Esophagus muscularis mucosa (tissue), 4 donors: ENCODE measurements at regions not wholly inside any gene's neighbourhood (a gene's known extent, or its start where the extent isn't known, plus 50 kb on each side); places are given as distances from the start of the nearest gene placed in this dataset.

Experiments
- DNase-seq: peaks from one replicate; pipeline ENCODE4 v3.0.0-alpha.2; 2017; ENCODE audit errors: extremely low spot score
- H3K27ac ChIP-seq, 4 donors: fragments of 200-600 bp; sonication (generic); replicated peaks in 1 of 4; 1 replicate in 3 of 4; 2 replicates in 1 of 4; pipeline ENCODE4 v1.5.1; 2016 to 2019; ENCODE audit warnings: mild to moderate bottlenecking in 1 of 4
- H3K27me3 ChIP-seq, 4 donors: fragments of 200-600 bp; sonication (generic); one replicate each; pipeline versions ENCODE4 v1.5.1 to v1.6.0; 2016 to 2019
- H3K36me3 ChIP-seq, 4 donors: fragments of 200-600 bp; sonication (generic); one replicate each; pipeline ENCODE4 v1.5.1; 2016 to 2019
- H3K4me1 ChIP-seq, 4 donors: fragments of 200-600 bp; sonication (generic); one replicate each; pipeline ENCODE4 v1.5.1; 2016 to 2019
- H3K4me3 ChIP-seq, 4 donors: fragments of 200-600 bp; sonication (generic); 1 replicate in 2 of 4; 2 replicates in 2 of 4; pipeline ENCODE4 v1.5.1; 2016 to 2019; ENCODE audit warnings: mild to moderate bottlenecking in 4 of 4, moderate library complexity in 1 of 4
- H3K9me3 ChIP-seq, 4 donors: fragments of 200-600 bp; sonication (generic); 1 replicate in 3 of 4; 2 replicates in 1 of 4; pipeline ENCODE4 v1.5.1; 2016 to 2019
- EP300 ChIP-seq: sonication (generic); formaldehyde crosslinking; IDR thresholded peaks from one replicate; pipeline ENCODE4 v1.6.1; 2017; ENCODE audit warnings: antibody characterized with exemption
- POLR2A ChIP-seq: fragments of 450-650 bp; IDR thresholded peaks from one replicate; pipeline ENCODE4 v1.6.1; 2017; ENCODE audit warnings: antibody characterized with exemption, moderate library complexity, mild to moderate bottlenecking, low read depth
- POLR2AphosphoS5 ChIP-seq, 2 donors: sonication (generic); formaldehyde crosslinking; IDR thresholded peaks; one replicate each; pipeline ENCODE4 v1.6.1; 2017; ENCODE audit warnings: antibody characterized with exemption in 2 of 2
- WGBS: methylation state at CpG from one replicate; pipeline ENCODE4 v1.1.5; 2018; 5-methylcytosine and 5-hydroxymethylcytosine counted together
- intact Hi-C: fragments of 100-400 bp; cut with DNase I; formaldehyde crosslinking; loops from one replicate; pipeline ENCODE4 v1.15.1; 2023
- TF ChIP-seq, protein P1 (sequence below), 3 experiments: fragments of 200-600 bp in 2 of 3; fragments of 450-650 bp in 1 of 3; sonication (generic) in 2 of 3; IDR thresholded peaks; one replicate each; pipeline ENCODE4 v1.5.1; 2017 to 2019; ENCODE audit warnings: antibody characterized with exemption in 3 of 3, mild to moderate bottlenecking in 2 of 3, moderate library complexity in 1 of 3

DNA sequence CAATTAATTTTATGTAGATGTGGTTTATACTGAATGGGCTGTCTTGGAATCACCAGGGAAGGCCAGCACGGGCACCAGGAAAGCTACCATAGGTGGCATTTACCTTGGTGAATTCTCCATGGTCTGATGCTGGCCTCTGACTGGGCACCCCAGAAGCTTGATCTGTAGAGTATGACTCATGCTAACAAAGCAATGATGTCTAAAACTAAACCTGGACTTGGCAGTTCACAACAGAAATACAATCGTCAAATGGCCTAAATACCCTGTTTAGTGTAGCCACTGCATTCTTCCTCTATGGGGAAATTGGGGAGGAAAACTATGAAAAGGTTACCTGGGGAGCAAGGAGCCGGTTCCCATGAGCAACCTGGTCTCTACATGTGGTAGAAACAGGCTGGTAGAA is 98.0 kb downstream of the ATPSCKMT start:
- 86% methylated on average over 3 of the region's 3 CpGs for WGBS
- Histone ChIP-seq H3K27me3 (peaks cover 0 to 10% (median 0%) of the 10 kb centered on the region in 4 donors), H3K4me3 (no peak overlapping the region), H3K4me1 (no peaks in the 10 kb centered on the region), H3K36me3 (no peaks in the 10 kb centered on the region), H3K27ac (no peak overlapping the region), H3K9me3 (no peaks in the 10 kb centered on the region)
- intact Hi-C loops = no loop called here
- TF ChIP-seq POLR2A (no peak), POLR2AphosphoS5 (IDR thresholded peaks at IDR 0.05) (no peak), EP300 (no peak)
- TF ChIP-seq, protein P1, sequence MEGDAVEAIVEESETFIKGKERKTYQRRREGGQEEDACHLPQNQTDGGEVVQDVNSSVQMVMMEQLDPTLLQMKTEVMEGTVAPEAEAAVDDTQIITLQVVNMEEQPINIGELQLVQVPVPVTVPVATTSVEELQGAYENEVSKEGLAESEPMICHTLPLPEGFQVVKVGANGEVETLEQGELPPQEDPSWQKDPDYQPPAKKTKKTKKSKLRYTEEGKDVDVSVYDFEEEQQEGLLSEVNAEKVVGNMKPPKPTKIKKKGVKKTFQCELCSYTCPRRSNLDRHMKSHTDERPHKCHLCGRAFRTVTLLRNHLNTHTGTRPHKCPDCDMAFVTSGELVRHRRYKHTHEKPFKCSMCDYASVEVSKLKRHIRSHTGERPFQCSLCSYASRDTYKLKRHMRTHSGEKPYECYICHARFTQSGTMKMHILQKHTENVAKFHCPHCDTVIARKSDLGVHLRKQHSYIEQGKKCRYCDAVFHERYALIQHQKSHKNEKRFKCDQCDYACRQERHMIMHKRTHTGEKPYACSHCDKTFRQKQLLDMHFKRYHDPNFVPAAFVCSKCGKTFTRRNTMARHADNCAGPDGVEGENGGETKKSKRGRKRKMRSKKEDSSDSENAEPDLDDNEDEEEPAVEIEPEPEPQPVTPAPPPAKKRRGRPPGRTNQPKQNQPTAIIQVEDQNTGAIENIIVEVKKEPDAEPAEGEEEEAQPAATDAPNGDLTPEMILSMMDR (IDR thresholded peaks at IDR 0.05) = no peak
- DNase-seq = peak; percentile 60

DNA sequence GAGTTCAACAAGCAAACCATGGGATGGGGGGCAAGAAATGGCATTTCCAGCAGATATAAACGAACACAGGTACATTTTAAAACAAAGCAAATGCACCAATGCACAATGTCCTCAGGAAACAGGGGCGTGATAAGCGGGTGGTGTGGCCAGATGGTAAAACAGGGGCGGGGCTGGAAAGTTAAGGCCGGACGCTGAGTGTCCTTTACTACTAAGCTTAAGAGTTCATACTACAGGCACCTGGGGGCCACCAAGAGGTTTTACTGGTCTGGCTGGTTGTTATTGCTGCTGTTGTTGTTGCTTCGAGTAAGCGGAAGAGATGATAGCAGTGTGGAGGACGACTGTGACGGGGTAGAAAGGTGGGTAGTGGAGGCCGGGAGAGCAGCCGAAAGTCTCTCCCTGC is 99.8 kb downstream of the ATPSCKMT start:
- 87% methylated on average over 12 of the region's 12 CpGs for WGBS
- intact Hi-C loops = no loop called here

DNA sequence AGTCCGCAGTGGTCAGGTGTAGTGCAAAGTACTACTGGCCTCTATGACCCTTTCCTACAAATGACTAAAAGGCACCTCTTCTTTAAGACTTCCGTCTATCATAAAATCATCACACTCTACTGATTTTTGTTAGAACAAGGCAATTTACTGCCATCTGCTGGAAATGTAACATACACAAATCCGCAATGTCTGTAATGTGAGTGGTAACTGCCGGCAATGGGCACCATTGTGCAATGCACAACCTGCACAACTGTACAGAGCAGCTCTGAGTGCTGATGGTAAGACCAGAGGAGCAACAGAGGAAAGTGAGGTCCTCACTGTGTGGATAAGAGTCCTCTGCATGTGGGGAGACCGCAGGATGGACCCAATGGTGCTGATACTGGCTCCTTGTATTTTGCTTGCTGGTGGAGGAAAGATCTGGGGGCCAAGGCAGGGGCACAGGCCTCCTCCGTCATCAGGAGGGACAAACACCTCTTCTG is 103.7 kb downstream of the ATPSCKMT start:
- DNase-seq = no peak
- TF ChIP-seq POLR2A (no peak), EP300 (no peak), POLR2AphosphoS5 (IDR thresholded peaks at IDR 0.05) (no peak)
- TF ChIP-seq, protein P1 (IDR thresholded peaks at IDR 0.05) = no peak
- H3K27ac ChIP-seq = no peak overlapping the region
- H3K9me3 ChIP-seq = no peaks in the 10 kb centered on the region
- 71% methylated on average over 6 of the region's 6 CpGs for WGBS
- H3K36me3 ChIP-seq = no peaks in the 10 kb centered on the region
- H3K27me3 ChIP-seq = peaks cover 0 to 5% (median 0%) of the 10 kb centered on the region in 4 donors
- no peaks in the 10 kb centered on the region for H3K4me1 ChIP-seq
- no peak overlapping the region for H3K4me3 ChIP-seq
- intact Hi-C loops = no loop called here

More for the DNA sequence above, 99.8 kb downstream of the ATPSCKMT start:
- no peak overlapping the region for H3K27ac ChIP-seq
- no peak for DNase-seq
- H3K9me3 ChIP-seq = no peaks in the 10 kb centered on the region
- H3K4me3 ChIP-seq = no peak overlapping the region
- H3K4me1 ChIP-seq = no peaks in the 10 kb centered on the region
- TF ChIP-seq POLR2A (no peak), POLR2AphosphoS5 (IDR thresholded peaks at IDR 0.05) (no peak), EP300 (no peak)
- TF ChIP-seq, protein P1 (IDR thresholded peaks at IDR 0.05) = no peak
- H3K27me3 ChIP-seq = peaks cover 0 to 10% (median 0%) of the 10 kb centered on the region in 4 donors
- no peaks in the 10 kb centered on the region for H3K36me3 ChIP-seq

DNA sequence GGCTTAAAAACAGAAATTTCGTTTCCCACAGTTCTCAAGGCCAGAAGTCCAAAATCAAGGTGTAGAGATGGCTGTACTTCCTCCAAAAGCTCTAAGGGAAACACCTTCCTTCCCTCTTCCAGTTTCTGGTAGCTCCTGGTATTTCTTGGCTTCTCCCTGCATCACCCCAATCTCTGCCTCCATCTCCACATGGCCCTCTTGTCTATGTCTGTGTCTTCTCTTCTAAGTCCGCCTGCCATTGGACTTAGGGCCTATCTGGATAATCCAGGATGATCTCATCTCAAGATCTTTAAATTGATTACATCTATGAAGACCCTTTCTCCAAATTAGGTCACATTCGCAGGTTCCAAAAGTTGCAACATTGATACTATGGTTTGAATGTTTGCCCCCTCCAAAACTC is 105.6 kb downstream of the ATPSCKMT start:
- no peaks in the 10 kb centered on the region for H3K4me1 ChIP-seq
- WGBS = 83% methylated on average over 3 of the region's 3 CpGs
- no peaks in the 10 kb centered on the region for H3K27me3 ChIP-seq
- intact Hi-C loops = no loop called here
- no peaks in the 10 kb centered on the region for H3K36me3 ChIP-seq
- no peak overlapping the region for H3K27ac ChIP-seq
- H3K4me3 ChIP-seq = no peak overlapping the region
- H3K9me3 ChIP-seq = no peaks in the 10 kb centered on the region
- DNase-seq = no peak
- TF ChIP-seq POLR2AphosphoS5 (IDR thresholded peaks at IDR 0.05) = no peak
- no peak for TF ChIP-seq POLR2A
- TF ChIP-seq EP300 = no peak
- TF ChIP-seq, protein P1 (IDR thresholded peaks at IDR 0.05) = no peak
